Lung (tissue), 11 donors: ENCODE measurements at regions not wholly inside any gene's neighbourhood (a gene's known extent, or its start where the extent isn't known, plus 50 kb on each side); places are given as distances from the start of the nearest gene placed in this dataset.

Source experiments
- ATAC-seq: fragments of 200-7000 bp; cut with Tn5 transposase; one replicate; pipeline ENCODE4 v1.9.1; 2020; ENCODE audit warnings: moderate number of reproducible peaks; ENCODE audit not compliant: insufficient read depth, low FRiP score
- DNase-seq, 3 donors: peaks; one replicate each; pipeline ENCODE4 v3.0.0-alpha.2; 2013 to 2017
- H3K27ac ChIP-seq, 2 donors: one replicate each; pipeline ENCODE4 v1.5.1; 2013; ENCODE audit warnings: mild to moderate bottlenecking in 2 of 2, moderate library complexity in 2 of 2, control low read depth in 1 of 2, inconsistent platforms in 1 of 2, low read depth in 1 of 2, low read length in 1 of 2
- H3K27me3 ChIP-seq, 3 donors: one replicate each; pipeline ENCODE4 v1.5.1; 2013; ENCODE audit warnings: low read length in 2 of 3; ENCODE audit not compliant: control insufficient read depth in 3 of 3, insufficient read depth in 3 of 3
- H3K36me3 ChIP-seq, 4 donors: one replicate each; pipeline ENCODE4 v1.5.1; 2013; ENCODE audit warnings: low read length in 4 of 4, mild to moderate bottlenecking in 1 of 4, moderate library complexity in 1 of 4; ENCODE audit not compliant: control insufficient read depth in 4 of 4, insufficient read depth in 4 of 4
- H3K4me1 ChIP-seq, 5 donors: one replicate each; pipeline ENCODE4 v1.5.1; 2013; ENCODE audit warnings: low read length in 5 of 5, mild to moderate bottlenecking in 2 of 5, moderate library complexity in 1 of 5; ENCODE audit not compliant: control insufficient read depth in 5 of 5, insufficient read depth in 5 of 5
- H3K4me3 ChIP-seq: one replicate; pipeline ENCODE4 v1.5.1; 2013; ENCODE audit warnings: mild to moderate bottlenecking, control low read depth, moderate library complexity
- H3K9ac ChIP-seq, 2 donors: one replicate each; pipeline ENCODE4 v1.5.1; 2013; ENCODE audit warnings: low read length in 2 of 2, control low read depth in 1 of 2; ENCODE audit not compliant: insufficient read depth in 1 of 2
- H3K9me3 ChIP-seq, 4 donors: one replicate each; pipeline ENCODE4 v1.5.1; 2013; ENCODE audit warnings: low read length in 3 of 4, mild to moderate bottlenecking in 1 of 4, moderate library complexity in 1 of 4; ENCODE audit not compliant: control insufficient read depth in 4 of 4, insufficient read depth in 3 of 4
- WGBS, 2 donors: extraction: QIAGEN DNeasy Blood & Tissue Kit; methylation state at CpG; one replicate each; pipeline ENCODE4 v1.1.7; 2013; 5-methylcytosine and 5-hydroxymethylcytosine counted together
- TF ChIP-seq, protein P1 (sequence below): IDR thresholded peaks from 2 replicates; pipeline ENCODE4 v1.5.1; 2012; ENCODE audit warnings: mild to moderate bottlenecking; ENCODE audit errors: control extremely low read depth, extremely low read depth
- donor health status: control.
- donor health status: control.
- donor health status: Bipolar disorder and iron deficiency.
- donor health status: healthy.
- donor health status: DM: yes; HTN: yes; CAD: no.

DNA sequence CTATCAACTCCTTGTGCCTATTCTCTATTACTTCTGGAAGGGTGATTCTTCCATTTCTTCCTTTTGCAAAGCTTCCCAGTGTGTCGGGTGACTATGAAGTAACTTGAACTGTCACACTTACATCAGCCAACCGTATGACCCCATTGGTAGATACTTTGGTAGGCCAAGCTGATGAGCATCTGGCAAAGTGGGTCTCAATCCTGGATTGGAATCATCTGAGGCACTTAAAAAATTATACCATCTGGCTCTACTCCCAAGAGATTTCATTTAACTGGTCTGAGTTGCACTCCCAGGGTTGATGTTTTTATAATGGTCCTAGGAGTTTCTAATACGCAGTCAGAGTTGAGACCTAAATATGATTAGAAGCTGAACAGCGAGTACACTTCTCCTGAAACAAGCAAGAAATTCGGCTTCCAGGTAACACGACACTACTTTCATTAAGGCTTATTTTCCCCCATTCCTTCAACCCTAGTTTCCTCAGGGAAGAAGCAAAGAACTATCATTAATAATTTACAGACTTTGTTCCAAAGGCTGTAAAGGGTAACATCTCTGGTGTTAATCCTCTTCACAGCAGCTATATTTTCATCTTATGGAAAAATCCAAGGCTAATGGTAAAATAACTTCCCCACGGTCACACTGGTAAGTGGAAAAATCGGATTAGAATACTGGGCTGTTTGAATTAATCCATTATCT, 76.8 kb downstream of the PDE6H start:
- H3K4me1 ChIP-seq: no peaks in the 10 kb centered on the region
- H3K36me3 ChIP-seq: no peaks in the 10 kb centered on the region
- no peaks in the 10 kb centered on the region for H3K9me3 ChIP-seq
- WGBS, 2 donors: 91 to 94% methylated on average over 8 of the region's 8 CpGs
- no peaks in the 10 kb centered on the region for H3K27me3 ChIP-seq
- no peak overlapping the region for H3K27ac ChIP-seq
- no peak overlapping the region for H3K9ac ChIP-seq
- ATAC-seq (no peak), DNase-seq (no peak)
- TF ChIP-seq, protein P1, sequence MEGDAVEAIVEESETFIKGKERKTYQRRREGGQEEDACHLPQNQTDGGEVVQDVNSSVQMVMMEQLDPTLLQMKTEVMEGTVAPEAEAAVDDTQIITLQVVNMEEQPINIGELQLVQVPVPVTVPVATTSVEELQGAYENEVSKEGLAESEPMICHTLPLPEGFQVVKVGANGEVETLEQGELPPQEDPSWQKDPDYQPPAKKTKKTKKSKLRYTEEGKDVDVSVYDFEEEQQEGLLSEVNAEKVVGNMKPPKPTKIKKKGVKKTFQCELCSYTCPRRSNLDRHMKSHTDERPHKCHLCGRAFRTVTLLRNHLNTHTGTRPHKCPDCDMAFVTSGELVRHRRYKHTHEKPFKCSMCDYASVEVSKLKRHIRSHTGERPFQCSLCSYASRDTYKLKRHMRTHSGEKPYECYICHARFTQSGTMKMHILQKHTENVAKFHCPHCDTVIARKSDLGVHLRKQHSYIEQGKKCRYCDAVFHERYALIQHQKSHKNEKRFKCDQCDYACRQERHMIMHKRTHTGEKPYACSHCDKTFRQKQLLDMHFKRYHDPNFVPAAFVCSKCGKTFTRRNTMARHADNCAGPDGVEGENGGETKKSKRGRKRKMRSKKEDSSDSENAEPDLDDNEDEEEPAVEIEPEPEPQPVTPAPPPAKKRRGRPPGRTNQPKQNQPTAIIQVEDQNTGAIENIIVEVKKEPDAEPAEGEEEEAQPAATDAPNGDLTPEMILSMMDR: no peak
- no peak overlapping the region for H3K4me3 ChIP-seq

DNA sequence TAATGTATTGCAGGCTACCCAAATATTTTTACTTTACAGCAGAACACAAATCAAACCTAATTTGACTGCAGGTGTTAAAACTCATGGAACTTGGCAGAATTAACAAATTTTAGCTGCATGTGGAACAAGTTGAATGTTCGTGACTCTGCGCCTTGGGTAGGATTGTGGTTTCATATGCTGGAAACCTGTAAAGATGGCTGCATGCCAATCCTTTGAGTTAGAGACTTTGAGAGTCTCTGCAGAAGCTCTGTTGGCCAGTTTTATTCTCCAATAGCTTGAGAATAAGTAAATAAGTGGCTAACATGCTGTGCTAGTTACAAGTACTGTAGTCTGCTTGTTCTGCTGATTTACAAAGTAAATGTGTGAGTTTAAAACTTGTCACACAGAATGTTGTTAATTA, 77.8 kb downstream of the PDE6H start:
- TF ChIP-seq, protein P1: no peak
- H3K9ac ChIP-seq: no peak overlapping the region
- DNase-seq: peak in 2 of 3 donors; percentile 2 to 34
- H3K4me3 ChIP-seq: no peak overlapping the region
- no peaks in the 10 kb centered on the region for H3K27me3 ChIP-seq
- 44 to 50% methylated on average over 2 of the region's 2 CpGs for WGBS, 2 donors
- no peaks in the 10 kb centered on the region for H3K4me1 ChIP-seq
- H3K27ac ChIP-seq: no peak overlapping the region
- H3K9me3 ChIP-seq: no peaks in the 10 kb centered on the region
- ATAC-seq: no peak
- no peaks in the 10 kb centered on the region for H3K36me3 ChIP-seq

DNA sequence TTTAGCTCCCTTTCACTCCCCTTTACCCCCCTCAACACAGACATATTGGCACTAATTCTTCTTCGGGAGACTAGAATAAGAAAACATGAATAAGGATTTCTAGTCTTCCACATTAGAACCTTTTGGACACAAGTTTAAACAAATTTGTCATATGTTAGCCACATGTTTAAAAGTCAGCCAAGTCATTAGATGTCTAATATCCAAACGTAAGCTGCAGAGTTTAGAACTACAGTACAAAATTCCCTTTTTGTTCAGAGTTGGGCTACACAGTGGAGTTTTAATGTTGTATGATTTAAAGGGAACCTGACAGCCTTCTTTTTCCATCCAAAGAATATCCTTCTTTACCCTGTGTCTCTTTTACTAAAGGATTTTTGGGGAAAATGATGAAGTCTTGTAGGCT, 79.8 kb downstream of the PDE6H start:
- Histone ChIP-seq H3K27ac (no peak overlapping the region), H3K9me3 (no peaks in the 10 kb centered on the region), H3K4me1 (no peaks in the 10 kb centered on the region), H3K36me3 (no peaks in the 10 kb centered on the region), H3K9ac (no peak overlapping the region), H3K4me3 (no peak overlapping the region), H3K27me3 (no peaks in the 10 kb centered on the region)
- ATAC-seq (no peak), DNase-seq (no peak)
- WGBS, 2 donors: 83 to 85% methylated on average over 2 of the region's 2 CpGs
- TF ChIP-seq, protein P1: no peak

DNA sequence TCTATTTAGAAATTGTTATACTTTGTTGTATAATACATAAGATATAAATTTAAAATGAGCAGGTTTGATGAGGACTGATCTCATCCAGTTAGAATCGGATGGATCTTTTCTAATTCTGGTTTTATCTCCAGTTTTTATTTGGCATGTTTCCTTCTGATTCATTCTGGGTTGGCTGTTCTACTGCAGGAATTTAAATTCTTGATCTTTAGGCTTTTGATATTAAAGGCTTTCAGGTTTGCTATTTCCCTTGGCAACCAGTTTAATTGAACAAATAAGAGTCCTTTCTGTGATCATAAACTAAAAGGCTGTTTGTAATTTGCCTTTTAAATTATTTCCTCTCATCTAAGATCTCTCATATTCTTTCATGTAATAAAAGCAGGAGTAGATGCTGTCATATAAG, 83.4 kb downstream of the PDE6H start:
- no peaks in the 10 kb centered on the region for H3K4me1 ChIP-seq
- no peak overlapping the region for H3K9ac ChIP-seq
- TF ChIP-seq, protein P1: no peak
- H3K27me3 ChIP-seq: no peaks in the 10 kb centered on the region
- ATAC-seq: no peak
- no peak overlapping the region for H3K27ac ChIP-seq
- no peak overlapping the region for H3K4me3 ChIP-seq
- H3K9me3 ChIP-seq: no peaks in the 10 kb centered on the region
- WGBS, 2 donors: 74 to 91% methylated on average over 1 of the region's 1 CpG
- no peaks in the 10 kb centered on the region for H3K36me3 ChIP-seq
- no peak for DNase-seq
